ENCODE measurements at regions not wholly inside any gene's neighbourhood (a gene's known extent, or its start where the extent isn't known, plus 50 kb on each side); places are given as distances from the start of the nearest gene placed in this dataset.

DNA sequence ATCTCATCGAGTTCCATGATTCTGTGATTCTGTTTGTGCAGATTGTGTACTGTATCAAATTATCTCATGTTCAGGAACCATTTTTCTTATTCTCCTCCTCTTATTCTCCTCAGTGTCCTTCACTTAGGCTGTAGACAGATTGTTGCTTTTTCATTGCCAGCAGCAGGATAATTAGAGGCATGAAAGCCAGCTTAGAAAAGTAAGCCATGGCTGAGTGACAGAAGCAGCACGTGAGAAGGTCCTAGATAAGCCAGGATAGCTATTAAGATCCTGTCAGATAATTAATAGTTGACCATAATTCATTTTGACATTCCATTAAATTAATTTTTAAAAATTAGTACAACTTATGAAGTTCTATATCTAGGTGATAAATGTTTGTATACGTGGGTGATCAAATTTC is 60.8 kb upstream of the PRKACB start:
- TF ChIP-seq YY1 (IDR thresholded peaks at IDR 0.05; ENCODE audit: insufficient read depth, insufficient read length): no peak
- TF ChIP-seq ZNF274 (IDR thresholded peaks at IDR 0.05; ENCODE audit: low read depth, low read length): no peak
- no peak for TF ChIP-seq SUZ12 (IDR thresholded peaks at IDR 0.05; ENCODE audit: extremely low read depth, insufficient read depth, insufficient read length)

Data from NT2/D1 (cell line).